ENCODE measurements at regions not wholly inside any gene's neighbourhood (a gene's known extent, or its start where the extent isn't known, plus 50 kb on each side); places are given as distances from the start of the nearest gene placed in this dataset.

DNA sequence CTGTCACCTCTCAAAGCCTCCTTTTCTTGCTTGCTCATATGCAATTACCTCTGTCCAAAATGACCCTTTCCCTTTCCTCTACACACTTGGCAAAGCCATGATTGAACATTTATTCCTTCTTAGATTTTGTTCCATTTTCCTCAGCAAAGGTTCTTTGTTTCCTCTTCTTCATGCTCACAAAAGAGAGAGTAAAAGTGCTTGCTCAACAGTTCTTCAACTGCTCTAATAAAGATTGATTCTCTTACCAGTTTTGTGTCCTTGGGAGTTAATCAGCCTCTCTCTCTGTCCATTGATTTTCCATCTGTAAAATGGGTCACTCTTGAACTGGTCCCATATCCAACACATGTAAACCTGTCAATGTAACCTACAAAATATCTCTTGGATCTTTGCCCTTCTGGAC is 186.4 kb downstream of the WNT5A start:
- DNase-seq, result no peak
- no peaks in the 10 kb centered on the region for H3K27me3 Mint-ChIP-seq
- CTCF ChIA-PET, result no interaction called here
- H3K4me3 Mint-ChIP-seq, result no peak overlapping the region
- Histone ChIP-seq H3K9me3 (ENCODE audit: low read length) (no peaks in the 10 kb centered on the region), H3K27me3 (ENCODE audit: insufficient read depth, low read length, poor library complexity, severe bottlenecking) (no peaks in the 10 kb centered on the region), H3K36me3 (ENCODE audit: insufficient read depth, low read length) (no peaks in the 10 kb centered on the region), H3K4me3 (ENCODE audit: low read length) (no peak overlapping the region), H3K27ac (ENCODE audit: low read depth, low read length) (no peak overlapping the region), H3K4me1 (ENCODE audit: insufficient read depth, low read length) (no peaks in the 10 kb centered on the region)
- H3K27ac Mint-ChIP-seq, result no peak overlapping the region
- peaks cover 0 to 12% (median 7%) of the 10 kb centered on the region in 5 donors for H3K9me3 Mint-ChIP-seq
- peaks cover 0 to 2% (median 0%) of the 10 kb centered on the region in 3 donors for H3K36me3 Mint-ChIP-seq
- POLR2A ChIA-PET, result no interaction called here
- H3K4me1 Mint-ChIP-seq, result no peaks in the 10 kb centered on the region

DNA sequence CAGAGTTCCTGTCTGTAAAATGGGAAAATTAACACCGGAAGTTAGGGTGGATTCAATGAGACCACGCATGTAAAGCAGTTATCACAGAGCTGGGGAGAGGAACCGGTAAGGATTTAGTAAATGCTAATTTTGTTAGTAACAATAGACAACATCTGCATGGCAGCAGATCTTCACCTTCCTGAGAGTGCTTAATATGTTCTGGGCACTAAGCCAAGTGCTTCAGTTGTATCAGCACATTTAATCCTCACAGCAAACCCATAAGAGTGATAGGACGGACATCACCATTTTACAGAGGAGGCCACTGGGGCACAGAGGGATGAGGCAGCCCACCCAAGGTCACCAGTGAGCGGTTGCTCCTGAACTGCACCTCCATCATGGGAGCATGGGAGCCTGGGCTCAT is 189.4 kb downstream of the WNT5A start:
- H3K36me3 Mint-ChIP-seq, result no peaks in the 10 kb centered on the region
- Histone ChIP-seq H3K9me3 (ENCODE audit: low read length) (no peaks in the 10 kb centered on the region), H3K4me1 (ENCODE audit: insufficient read depth, low read length) (no peaks in the 10 kb centered on the region), H3K27me3 (ENCODE audit: insufficient read depth, low read length, poor library complexity, severe bottlenecking) (no peaks in the 10 kb centered on the region), H3K36me3 (ENCODE audit: insufficient read depth, low read length) (no peaks in the 10 kb centered on the region), H3K4me3 (ENCODE audit: low read length) (no peak overlapping the region), H3K27ac (ENCODE audit: low read depth, low read length) (no peak overlapping the region)
- no peak for DNase-seq
- POLR2A ChIA-PET, result no interaction called here
- no peaks in the 10 kb centered on the region for H3K4me1 Mint-ChIP-seq
- H3K27me3 Mint-ChIP-seq, result no peaks in the 10 kb centered on the region
- CTCF ChIA-PET, result no interaction called here
- no peak overlapping the region for H3K27ac Mint-ChIP-seq
- peaks cover 0 to 9% (median 6%) of the 10 kb centered on the region in 5 donors for H3K9me3 Mint-ChIP-seq
- no peak overlapping the region for H3K4me3 Mint-ChIP-seq

DNA sequence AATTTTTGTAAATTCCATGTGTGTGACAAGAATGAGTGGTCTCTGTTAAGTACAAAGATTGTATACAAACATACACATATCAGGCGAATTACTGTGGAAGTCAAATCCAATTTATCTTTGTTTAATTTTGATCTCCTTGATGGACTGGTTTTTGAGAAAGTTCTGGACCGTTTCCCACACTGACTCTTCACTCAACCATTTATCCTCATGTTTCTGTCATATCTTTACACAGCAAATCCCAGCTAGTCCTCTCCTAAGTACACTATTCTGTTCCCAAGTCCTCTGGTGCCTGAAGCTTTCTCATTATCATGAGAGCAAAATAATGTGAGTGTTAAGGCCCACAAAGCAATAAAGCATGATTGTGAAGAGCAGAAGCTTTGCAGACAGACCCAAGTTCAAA is 189.9 kb downstream of the WNT5A start:
- Mint-ChIP-seq H3K4me3 (no peak overlapping the region), H3K4me1 (no peaks in the 10 kb centered on the region), H3K27ac (no peak overlapping the region), H3K36me3 (no peaks in the 10 kb centered on the region), H3K9me3 (peaks cover 0 to 9% (median 5%) of the 10 kb centered on the region in 5 donors), H3K27me3 (no peaks in the 10 kb centered on the region)
- no peaks in the 10 kb centered on the region for H3K36me3 ChIP-seq (ENCODE audit: insufficient read depth, low read length)
- no peaks in the 10 kb centered on the region for H3K9me3 ChIP-seq (ENCODE audit: low read length)
- POLR2A ChIA-PET, result no interaction called here
- H3K4me1 ChIP-seq (ENCODE audit: insufficient read depth, low read length), result no peaks in the 10 kb centered on the region
- CTCF ChIA-PET, result no interaction called here
- H3K27ac ChIP-seq (ENCODE audit: low read depth, low read length), result no peak overlapping the region
- no peak for DNase-seq
- no peaks in the 10 kb centered on the region for H3K27me3 ChIP-seq (ENCODE audit: insufficient read depth, low read length, poor library complexity, severe bottlenecking)
- H3K4me3 ChIP-seq (ENCODE audit: low read length), result no peak overlapping the region

DNA sequence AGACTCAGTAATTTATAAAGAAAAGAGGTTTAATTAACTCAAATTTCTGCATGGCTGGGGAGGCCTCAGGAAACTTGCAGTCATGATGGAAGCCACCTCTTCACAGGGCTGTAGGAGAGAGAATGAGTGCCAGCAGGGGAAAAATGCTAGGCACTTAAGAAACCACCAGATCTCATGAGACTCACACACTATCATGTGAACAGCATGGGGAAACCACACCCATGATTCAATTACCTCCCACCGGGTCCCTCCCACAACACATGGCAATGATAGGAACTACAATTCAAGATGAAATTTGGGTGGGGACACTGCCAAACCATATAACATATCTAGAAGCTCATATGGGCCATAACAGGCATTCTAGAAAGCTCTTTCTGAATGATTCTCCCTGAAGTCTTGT is 190.3 kb downstream of the WNT5A start:
- POLR2A ChIA-PET, result no interaction called here
- DNase-seq, result no peak
- CTCF ChIA-PET, result no interaction called here

DNA sequence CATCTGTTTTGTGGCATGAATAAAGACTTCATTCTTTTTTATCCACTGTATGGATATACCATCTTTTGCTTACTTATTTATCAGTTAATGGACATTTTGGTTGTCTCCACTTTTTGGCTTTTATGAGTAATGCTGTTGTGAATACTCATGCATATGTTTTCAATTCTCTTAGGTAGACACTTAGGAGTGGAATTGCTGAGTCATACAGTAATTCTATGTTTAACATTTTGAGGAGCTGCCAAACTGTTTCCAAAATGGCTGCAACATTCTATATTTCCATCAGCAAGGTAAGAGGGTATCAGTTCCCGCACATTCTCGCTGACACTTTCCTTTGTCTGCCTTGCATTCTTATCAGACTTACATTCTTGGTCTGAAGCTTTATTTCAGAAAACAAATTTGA is 191.1 kb downstream of the WNT5A start:
- H3K4me3 Mint-ChIP-seq, result no peak overlapping the region
- POLR2A ChIA-PET, result no interaction called here
- no peaks in the 10 kb centered on the region for H3K9me3 ChIP-seq (ENCODE audit: low read length)
- no peaks in the 10 kb centered on the region for H3K36me3 ChIP-seq (ENCODE audit: insufficient read depth, low read length)
- no peak overlapping the region for H3K4me3 ChIP-seq (ENCODE audit: low read length)
- H3K4me1 ChIP-seq (ENCODE audit: insufficient read depth, low read length), result no peaks in the 10 kb centered on the region
- no peaks in the 10 kb centered on the region for H3K27me3 Mint-ChIP-seq
- no peak overlapping the region for H3K27ac Mint-ChIP-seq
- no peaks in the 10 kb centered on the region for H3K27me3 ChIP-seq (ENCODE audit: insufficient read depth, low read length, poor library complexity, severe bottlenecking)
- CTCF ChIA-PET, result no interaction called here
- H3K4me1 Mint-ChIP-seq, result no peaks in the 10 kb centered on the region
- no peaks in the 10 kb centered on the region for H3K36me3 Mint-ChIP-seq
- peaks cover 0 to 9% (median 4%) of the 10 kb centered on the region in 5 donors for H3K9me3 Mint-ChIP-seq
- no peak for DNase-seq
- H3K27ac ChIP-seq (ENCODE audit: low read depth, low read length), result no peak overlapping the region

More for the DNA sequence above, 190.3 kb downstream of the WNT5A start:
- H3K36me3 ChIP-seq (ENCODE audit: insufficient read depth, low read length), result no peaks in the 10 kb centered on the region
- no peak overlapping the region for H3K27ac Mint-ChIP-seq
- peaks cover 0 to 9% (median 4%) of the 10 kb centered on the region in 5 donors for H3K9me3 Mint-ChIP-seq
- H3K27me3 ChIP-seq (ENCODE audit: insufficient read depth, low read length, poor library complexity, severe bottlenecking), result no peaks in the 10 kb centered on the region
- no peak overlapping the region for H3K27ac ChIP-seq (ENCODE audit: low read depth, low read length)
- H3K4me1 Mint-ChIP-seq, result no peaks in the 10 kb centered on the region
- no peaks in the 10 kb centered on the region for H3K9me3 ChIP-seq (ENCODE audit: low read length)
- no peaks in the 10 kb centered on the region for H3K27me3 Mint-ChIP-seq
- no peak overlapping the region for H3K4me3 ChIP-seq (ENCODE audit: low read length)
- no peak overlapping the region for H3K4me3 Mint-ChIP-seq
- no peaks in the 10 kb centered on the region for H3K36me3 Mint-ChIP-seq
- no peaks in the 10 kb centered on the region for H3K4me1 ChIP-seq (ENCODE audit: insufficient read depth, low read length)

DNA sequence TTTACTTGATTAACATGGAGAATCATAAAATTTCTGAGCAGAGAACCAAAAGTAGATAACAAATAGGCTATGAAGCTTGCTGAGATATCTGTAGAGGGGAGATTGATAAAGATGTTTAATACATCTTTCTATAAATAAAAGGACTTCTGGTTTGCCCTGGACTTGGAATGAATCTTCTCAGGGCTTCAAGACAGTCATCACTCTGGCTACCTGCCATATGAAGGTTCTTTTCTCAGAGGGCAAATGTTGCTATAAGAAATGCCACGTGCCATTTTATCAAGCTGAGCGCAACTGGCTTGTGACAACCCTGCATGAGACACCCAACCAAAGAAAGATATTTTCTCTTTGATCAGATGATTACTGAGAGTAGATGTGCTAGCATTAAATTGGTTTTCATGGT is 192.5 kb downstream of the WNT5A start:
- Mint-ChIP-seq H3K9me3 (peaks cover 0 to 9% (median 4%) of the 10 kb centered on the region in 5 donors), H3K4me3 (no peak overlapping the region), H3K36me3 (no peaks in the 10 kb centered on the region), H3K27ac (no peak overlapping the region), H3K27me3 (no peaks in the 10 kb centered on the region), H3K4me1 (no peaks in the 10 kb centered on the region)
- CTCF ChIA-PET, result no interaction called here
- Histone ChIP-seq H3K4me3 (ENCODE audit: low read length) (no peak overlapping the region), H3K36me3 (ENCODE audit: insufficient read depth, low read length) (no peaks in the 10 kb centered on the region), H3K4me1 (ENCODE audit: insufficient read depth, low read length) (no peaks in the 10 kb centered on the region), H3K27ac (ENCODE audit: low read depth, low read length) (no peak overlapping the region), H3K9me3 (ENCODE audit: low read length) (no peaks in the 10 kb centered on the region), H3K27me3 (ENCODE audit: insufficient read depth, low read length, poor library complexity, severe bottlenecking) (no peaks in the 10 kb centered on the region)
- no peak for DNase-seq
- POLR2A ChIA-PET, result no interaction called here

DNA sequence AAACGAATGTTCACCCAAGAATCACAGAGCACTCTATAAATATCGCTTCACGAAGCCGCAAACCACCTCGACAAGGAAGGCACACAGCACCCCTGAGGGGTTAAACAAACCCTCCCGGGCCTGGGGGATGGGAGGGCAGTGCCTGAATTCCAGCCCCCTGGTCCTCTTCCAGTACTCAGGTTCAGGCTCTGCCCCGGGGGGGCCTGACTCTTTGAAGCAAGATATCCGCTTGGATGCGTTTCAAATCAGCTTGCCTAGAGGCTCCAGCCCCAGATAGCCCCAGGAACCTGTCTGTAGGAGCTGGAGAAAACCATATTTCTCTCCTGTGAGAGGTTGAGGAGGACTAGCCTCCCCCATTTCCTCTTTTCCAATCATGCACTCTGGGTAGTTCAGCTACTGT is 194.7 kb downstream of the WNT5A start:
- H3K36me3 ChIP-seq (ENCODE audit: insufficient read depth, low read length), result no peaks in the 10 kb centered on the region
- no peak overlapping the region for H3K27ac ChIP-seq (ENCODE audit: low read depth, low read length)
- Mint-ChIP-seq H3K36me3 (no peaks in the 10 kb centered on the region), H3K27ac (no peak overlapping the region), H3K4me1 (no peaks in the 10 kb centered on the region), H3K27me3 (no peaks in the 10 kb centered on the region), H3K4me3 (no peak overlapping the region), H3K9me3 (peaks cover 0 to 8% (median 6%) of the 10 kb centered on the region in 5 donors)
- H3K27me3 ChIP-seq (ENCODE audit: insufficient read depth, low read length, poor library complexity, severe bottlenecking), result no peaks in the 10 kb centered on the region
- no peaks in the 10 kb centered on the region for H3K9me3 ChIP-seq (ENCODE audit: low read length)
- CTCF ChIA-PET, result no interaction called here
- H3K4me1 ChIP-seq (ENCODE audit: insufficient read depth, low read length), result no peaks in the 10 kb centered on the region
- DNase-seq, result no peak
- no peak overlapping the region for H3K4me3 ChIP-seq (ENCODE audit: low read length)
- POLR2A ChIA-PET, result no interaction called here

DNA sequence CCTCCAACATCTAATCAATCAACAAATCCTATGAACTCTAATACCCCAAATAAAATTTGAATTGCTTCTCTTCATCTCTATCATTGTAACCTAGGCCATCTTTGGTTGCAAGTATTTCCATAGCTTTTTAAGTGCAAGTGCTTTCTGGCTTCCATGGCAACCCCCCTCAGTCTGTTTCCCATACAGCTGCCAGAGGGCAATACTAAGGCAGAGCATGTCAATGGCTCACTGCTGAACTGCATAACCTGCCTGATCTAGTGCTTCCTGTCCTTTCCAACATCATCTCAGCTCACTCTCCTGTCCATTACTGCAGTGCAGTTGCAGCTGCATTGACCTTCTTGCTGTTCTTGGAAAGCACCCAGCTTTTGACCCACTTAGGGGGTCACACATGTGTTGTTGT is 198.4 kb downstream of the WNT5A start:
- Histone ChIP-seq H3K4me1 (ENCODE audit: insufficient read depth, low read length) (no peaks in the 10 kb centered on the region), H3K27ac (ENCODE audit: low read depth, low read length) (no peak overlapping the region), H3K36me3 (ENCODE audit: insufficient read depth, low read length) (no peaks in the 10 kb centered on the region), H3K4me3 (ENCODE audit: low read length) (no peak overlapping the region), H3K27me3 (ENCODE audit: insufficient read depth, low read length, poor library complexity, severe bottlenecking) (no peaks in the 10 kb centered on the region), H3K9me3 (ENCODE audit: low read length) (no peaks in the 10 kb centered on the region)
- no peaks in the 10 kb centered on the region for H3K27me3 Mint-ChIP-seq
- H3K36me3 Mint-ChIP-seq, result no peaks in the 10 kb centered on the region
- H3K27ac Mint-ChIP-seq, result no peak overlapping the region
- no peaks in the 10 kb centered on the region for H3K4me1 Mint-ChIP-seq
- peaks cover 0 to 8% (median 3%) of the 10 kb centered on the region in 5 donors for H3K9me3 Mint-ChIP-seq
- CTCF ChIA-PET, result no interaction called here
- POLR2A ChIA-PET, result no interaction called here
- DNase-seq, result no peak
- no peak overlapping the region for H3K4me3 Mint-ChIP-seq

DNA sequence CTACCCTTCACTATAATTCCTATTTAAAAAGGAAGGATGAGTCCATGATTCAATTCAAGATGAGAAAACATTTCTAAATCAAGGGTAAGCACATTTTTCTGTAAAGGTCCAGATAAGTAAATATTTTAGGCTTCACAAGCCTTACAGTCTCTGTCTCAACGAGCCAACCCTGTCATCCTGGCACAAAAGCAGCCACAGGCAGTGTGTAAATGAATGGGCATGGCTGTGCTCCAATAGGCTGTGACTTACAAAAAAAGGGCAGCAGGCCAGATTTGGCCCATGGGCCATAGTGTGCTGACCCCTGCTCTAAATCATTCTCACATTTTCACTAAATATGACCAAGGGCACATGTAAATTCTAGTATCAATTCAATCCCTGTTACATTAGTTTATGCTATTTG is 200.4 kb downstream of the WNT5A start:
- Histone ChIP-seq H3K36me3 (ENCODE audit: insufficient read depth, low read length) (no peaks in the 10 kb centered on the region), H3K4me3 (ENCODE audit: low read length) (no peak overlapping the region), H3K9me3 (ENCODE audit: low read length) (no peaks in the 10 kb centered on the region), H3K27me3 (ENCODE audit: insufficient read depth, low read length, poor library complexity, severe bottlenecking) (no peaks in the 10 kb centered on the region), H3K4me1 (ENCODE audit: insufficient read depth, low read length) (no peaks in the 10 kb centered on the region), H3K27ac (ENCODE audit: low read depth, low read length) (no peak overlapping the region)
- Mint-ChIP-seq H3K36me3 (no peaks in the 10 kb centered on the region), H3K27me3 (no peaks in the 10 kb centered on the region), H3K9me3 (peaks cover 0 to 5% (median 3%) of the 10 kb centered on the region in 5 donors), H3K27ac (no peak overlapping the region), H3K4me3 (no peak overlapping the region), H3K4me1 (no peaks in the 10 kb centered on the region)
- ChIA-PET POLR2A (no interaction called here), CTCF (no interaction called here)
- no peak for DNase-seq

Data from CD8-positive, alpha-beta memory T cell (primary cell).